ENCODE measurements at regions not wholly inside any gene's neighbourhood (a gene's known extent, or its start where the extent isn't known, plus 50 kb on each side); places are given as distances from the start of the nearest gene placed in this dataset.

DNA sequence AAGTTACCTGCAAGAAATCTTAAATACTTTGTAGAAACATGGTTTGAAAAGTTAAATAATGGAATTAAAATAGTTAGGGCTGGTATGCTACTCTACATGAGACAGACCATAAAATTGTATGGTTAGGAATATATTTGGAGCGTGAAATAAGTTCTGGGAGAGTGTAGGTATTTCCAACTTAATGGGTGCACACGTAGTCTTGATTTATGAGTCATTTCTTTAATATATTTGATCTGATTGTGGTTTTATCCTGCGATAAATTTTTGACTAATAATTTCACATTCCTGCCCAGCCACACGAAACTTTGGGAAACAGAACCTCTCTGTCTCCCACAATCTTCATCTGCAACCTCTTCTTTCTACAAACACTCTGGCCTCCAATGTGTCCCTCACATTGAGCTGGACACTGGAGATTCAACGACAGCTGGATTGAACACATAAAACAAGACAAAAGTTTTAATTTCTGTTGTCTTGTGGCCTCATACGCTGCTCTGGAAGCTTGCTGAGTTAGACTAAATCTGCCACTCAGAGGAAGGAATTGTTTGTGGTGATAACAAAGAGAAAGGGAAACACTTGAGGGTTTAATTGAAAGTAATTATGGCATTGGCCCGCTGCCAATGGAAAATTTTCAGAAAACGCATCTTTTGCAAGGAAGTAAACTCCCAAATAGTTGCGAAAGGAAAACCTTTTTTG lies 201.8 kb upstream of the ZNF608 start:
- Histone ChIP-seq H3K4me1 (ENCODE audit: control insufficient read depth, insufficient read depth, low read length) (no peaks in the 10 kb centered on the region), H3K4me3 (ENCODE audit: low read length) (no peak overlapping the region), H3K9me3 (replicated peaks; ENCODE audit: control insufficient read depth, low read depth, low read length) (peaks cover 2% of the 10 kb centered on the region), H3K27ac (ENCODE audit: low read length) (no peak overlapping the region), H3K36me3 (ENCODE audit: control insufficient read depth, insufficient read depth, low read length) (no peaks in the 10 kb centered on the region), H3K27me3 (ENCODE audit: control insufficient read depth, insufficient read depth, low read length) (no peaks in the 10 kb centered on the region)
- DNase-seq = peak; percentile 68
- 76% methylated on average over 4 of the region's 9 CpGs for WGBS (ENCODE audit: insufficient coverage)

- 31% methylated on average over 2 of the region's 4 CpGs for WGBS (ENCODE audit: insufficient coverage)
- Histone ChIP-seq H3K27ac (ENCODE audit: low read length) (no peak overlapping the region), H3K4me1 (ENCODE audit: control insufficient read depth, insufficient read depth, low read length) (no peaks in the 10 kb centered on the region), H3K27me3 (ENCODE audit: control insufficient read depth, insufficient read depth, low read length) (no peaks in the 10 kb centered on the region), H3K36me3 (ENCODE audit: control insufficient read depth, insufficient read depth, low read length) (no peaks in the 10 kb centered on the region), H3K9me3 (replicated peaks; ENCODE audit: control insufficient read depth, low read depth, low read length) (peaks cover 2% of the 10 kb centered on the region), H3K4me3 (ENCODE audit: low read length) (no peak overlapping the region)
- DNase-seq = no peak
These were observed 202.4 kb upstream of the ZNF608 start for GRCh38 chr5:124948754-124949275.

DNA sequence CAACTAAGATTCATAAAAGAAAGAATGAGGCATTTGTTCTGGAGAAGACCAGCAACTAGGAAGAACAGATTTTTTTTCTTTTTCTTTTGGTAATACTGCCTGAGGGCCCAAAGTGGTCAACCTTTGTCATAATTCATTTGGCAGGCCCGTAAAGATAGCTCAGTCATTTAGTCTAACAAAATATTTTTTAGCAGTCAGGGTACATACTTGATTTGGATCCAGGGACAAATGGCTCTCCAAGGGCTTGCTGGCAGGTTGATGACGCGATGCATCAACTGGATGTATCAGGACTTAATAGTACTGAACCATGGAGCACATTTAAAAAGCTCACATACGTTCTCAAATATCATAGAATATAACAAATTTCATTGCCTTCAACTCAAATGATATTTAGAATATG lies 203.4 kb upstream of the ZNF608 start:
- Histone ChIP-seq H3K36me3 (ENCODE audit: control insufficient read depth, insufficient read depth, low read length) (no peaks in the 10 kb centered on the region), H3K27me3 (ENCODE audit: control insufficient read depth, insufficient read depth, low read length) (no peaks in the 10 kb centered on the region), H3K4me3 (ENCODE audit: low read length) (no peak overlapping the region), H3K9me3 (replicated peaks; ENCODE audit: control insufficient read depth, low read depth, low read length) (peaks cover 2% of the 10 kb centered on the region), H3K27ac (ENCODE audit: low read length) (no peak overlapping the region), H3K4me1 (ENCODE audit: control insufficient read depth, insufficient read depth, low read length) (no peaks in the 10 kb centered on the region)
- no CpG with 5 or more reads among the region's 4 CpGs for WGBS (ENCODE audit: insufficient coverage)
- DNase-seq = peak; percentile 18

DNA sequence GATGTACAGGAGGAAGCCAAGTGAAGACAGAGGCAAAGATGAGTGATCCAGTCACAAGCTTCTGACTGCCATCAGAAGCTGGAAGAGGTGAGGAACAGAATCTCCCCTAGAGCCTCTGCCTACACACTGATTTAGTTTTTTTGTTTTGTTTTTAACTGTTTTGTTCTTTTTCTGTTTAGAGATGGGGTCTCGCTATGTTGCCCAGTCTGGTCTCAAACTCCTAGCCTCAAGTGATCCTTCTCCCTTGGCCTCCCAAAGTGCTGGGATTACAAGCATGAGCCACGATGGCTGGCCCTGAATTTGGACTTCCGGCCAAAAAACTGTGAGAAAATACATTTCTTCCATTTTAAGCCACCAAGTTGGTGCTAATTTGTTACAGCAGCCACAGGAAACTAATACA lies 204.7 kb upstream of the ZNF608 start:
- Histone ChIP-seq H3K4me3 (ENCODE audit: low read length) (no peak overlapping the region), H3K27me3 (ENCODE audit: control insufficient read depth, insufficient read depth, low read length) (no peaks in the 10 kb centered on the region), H3K36me3 (ENCODE audit: control insufficient read depth, insufficient read depth, low read length) (no peaks in the 10 kb centered on the region), H3K9me3 (replicated peaks; ENCODE audit: control insufficient read depth, low read depth, low read length) (peaks cover 2% of the 10 kb centered on the region), H3K4me1 (ENCODE audit: control insufficient read depth, insufficient read depth, low read length) (no peaks in the 10 kb centered on the region), H3K27ac (ENCODE audit: low read length) (no peak overlapping the region)
- no CpG with 5 or more reads among the region's 3 CpGs for WGBS (ENCODE audit: insufficient coverage)
- no peak for DNase-seq

- Histone ChIP-seq H3K36me3 (ENCODE audit: control insufficient read depth, insufficient read depth, low read length) (no peaks in the 10 kb centered on the region), H3K4me3 (ENCODE audit: low read length) (no peak overlapping the region), H3K27me3 (ENCODE audit: control insufficient read depth, insufficient read depth, low read length) (no peaks in the 10 kb centered on the region), H3K27ac (ENCODE audit: low read length) (no peak overlapping the region), H3K4me1 (ENCODE audit: control insufficient read depth, insufficient read depth, low read length) (no peaks in the 10 kb centered on the region), H3K9me3 (replicated peaks; ENCODE audit: control insufficient read depth, low read depth, low read length) (peaks cover 2% of the 10 kb centered on the region)
- no peak for DNase-seq
- 73% methylated on average over 2 of the region's 3 CpGs for WGBS (ENCODE audit: insufficient coverage)
These were observed 205.2 kb upstream of the ZNF608 start for GRCh38 chr5:124951661-124952060.

DNA sequence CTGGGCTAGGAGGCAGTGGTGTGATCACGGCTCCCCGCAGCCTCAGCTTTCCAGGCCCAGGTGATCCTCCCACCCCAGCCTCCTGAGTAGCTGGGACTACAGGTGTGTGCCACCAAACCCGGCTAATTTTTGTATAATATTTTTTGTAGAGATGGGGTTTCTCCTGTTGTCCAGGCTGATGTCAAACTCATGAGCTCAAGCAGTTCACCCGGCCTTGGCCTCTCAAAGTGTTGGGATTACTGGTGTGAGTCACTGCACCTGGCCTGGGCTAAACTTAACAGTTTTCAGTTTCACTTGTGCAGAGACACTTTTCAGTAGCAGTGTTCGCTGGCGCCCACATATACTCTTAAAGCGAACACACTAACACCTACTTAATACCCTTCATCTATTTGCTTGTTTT lies 205.6 kb upstream of the ZNF608 start:
- H3K36me3 ChIP-seq (ENCODE audit: control insufficient read depth, insufficient read depth, low read length) = no peaks in the 10 kb centered on the region
- no CpG with 5 or more reads among the region's 7 CpGs for WGBS (ENCODE audit: insufficient coverage)
- DNase-seq = no peak
- H3K27me3 ChIP-seq (ENCODE audit: control insufficient read depth, insufficient read depth, low read length) = no peaks in the 10 kb centered on the region
- H3K9me3 ChIP-seq (replicated peaks; ENCODE audit: control insufficient read depth, low read depth, low read length) = peaks cover 2% of the 10 kb centered on the region
- no peaks in the 10 kb centered on the region for H3K4me1 ChIP-seq (ENCODE audit: control insufficient read depth, insufficient read depth, low read length)
- H3K27ac ChIP-seq (ENCODE audit: low read length) = no peak overlapping the region
- H3K4me3 ChIP-seq (ENCODE audit: low read length) = no peak overlapping the region

DNA sequence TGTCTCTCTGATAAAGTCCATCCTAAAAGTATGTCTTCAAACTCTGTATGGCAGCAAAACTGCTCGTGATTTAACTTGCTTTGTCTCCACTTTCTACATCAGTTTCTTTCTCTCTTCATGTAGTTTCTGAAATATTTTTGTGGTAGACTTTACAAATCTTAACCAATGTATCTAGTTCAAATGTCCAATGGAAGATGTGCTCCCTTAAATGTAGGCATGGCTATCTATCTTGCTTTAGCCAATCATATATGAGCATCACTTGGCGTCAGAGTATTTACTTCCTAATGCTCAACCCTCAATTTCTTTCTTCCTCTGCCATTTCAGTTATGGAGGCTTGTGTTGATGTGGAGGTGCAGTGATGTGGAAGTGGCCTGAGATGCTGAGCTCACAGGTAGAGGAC lies 206.1 kb upstream of the ZNF608 start:
- WGBS (ENCODE audit: insufficient coverage) = no CpG with 5 or more reads among the region's 2 CpGs
- Histone ChIP-seq H3K27me3 (ENCODE audit: control insufficient read depth, insufficient read depth, low read length) (no peaks in the 10 kb centered on the region), H3K36me3 (ENCODE audit: control insufficient read depth, insufficient read depth, low read length) (no peaks in the 10 kb centered on the region), H3K27ac (ENCODE audit: low read length) (no peak overlapping the region), H3K4me3 (ENCODE audit: low read length) (no peak overlapping the region), H3K4me1 (ENCODE audit: control insufficient read depth, insufficient read depth, low read length) (no peaks in the 10 kb centered on the region), H3K9me3 (replicated peaks; ENCODE audit: control insufficient read depth, low read depth, low read length) (peaks cover 2% of the 10 kb centered on the region)
- no peak for DNase-seq

DNA sequence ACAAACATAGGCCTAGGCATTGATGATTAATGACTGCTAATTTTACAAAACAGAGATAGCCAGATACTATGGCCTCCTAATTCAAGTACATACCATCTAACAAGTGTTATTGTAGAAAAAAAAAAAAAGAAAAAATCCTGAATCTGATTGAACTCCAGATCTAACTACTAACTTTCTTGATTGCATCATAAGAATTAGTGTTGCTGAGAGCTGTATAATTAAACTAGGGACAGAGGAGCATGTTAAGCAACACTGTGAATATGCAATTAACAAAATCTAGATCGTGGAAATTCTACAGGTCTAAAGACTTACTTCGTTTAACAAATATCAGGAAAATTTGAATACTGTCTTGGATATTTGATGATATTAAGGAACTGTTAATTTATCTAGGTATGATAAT lies 208.3 kb upstream of the ZNF608 start:
- no peak for DNase-seq
- Histone ChIP-seq H3K27ac (ENCODE audit: low read length) (no peak overlapping the region), H3K9me3 (replicated peaks; ENCODE audit: control insufficient read depth, low read depth, low read length) (peaks cover 2% of the 10 kb centered on the region), H3K27me3 (ENCODE audit: control insufficient read depth, insufficient read depth, low read length) (no peaks in the 10 kb centered on the region), H3K36me3 (ENCODE audit: control insufficient read depth, insufficient read depth, low read length) (no peaks in the 10 kb centered on the region), H3K4me1 (ENCODE audit: control insufficient read depth, insufficient read depth, low read length) (no peaks in the 10 kb centered on the region), H3K4me3 (ENCODE audit: low read length) (no peak overlapping the region)
- no CpG with 5 or more reads among the region's 2 CpGs for WGBS (ENCODE audit: insufficient coverage)

- no peaks in the 10 kb centered on the region for H3K4me1 ChIP-seq (ENCODE audit: control insufficient read depth, insufficient read depth, low read length)
- H3K27ac ChIP-seq (ENCODE audit: low read length) = no peak overlapping the region
- peak; percentile 66 for DNase-seq
- no peaks in the 10 kb centered on the region for H3K36me3 ChIP-seq (ENCODE audit: control insufficient read depth, insufficient read depth, low read length)
- H3K27me3 ChIP-seq (ENCODE audit: control insufficient read depth, insufficient read depth, low read length) = no peaks in the 10 kb centered on the region
- no peak overlapping the region for H3K4me3 ChIP-seq (ENCODE audit: low read length)
- WGBS (ENCODE audit: insufficient coverage) = 50% methylated on average over 1 of the region's 1 CpG
- no peaks in the 10 kb centered on the region for H3K9me3 ChIP-seq (replicated peaks; ENCODE audit: control insufficient read depth, low read depth, low read length)
These were observed 210.1 kb upstream of the ZNF608 start for GRCh38 chr5:124956471-124957029.

DNA sequence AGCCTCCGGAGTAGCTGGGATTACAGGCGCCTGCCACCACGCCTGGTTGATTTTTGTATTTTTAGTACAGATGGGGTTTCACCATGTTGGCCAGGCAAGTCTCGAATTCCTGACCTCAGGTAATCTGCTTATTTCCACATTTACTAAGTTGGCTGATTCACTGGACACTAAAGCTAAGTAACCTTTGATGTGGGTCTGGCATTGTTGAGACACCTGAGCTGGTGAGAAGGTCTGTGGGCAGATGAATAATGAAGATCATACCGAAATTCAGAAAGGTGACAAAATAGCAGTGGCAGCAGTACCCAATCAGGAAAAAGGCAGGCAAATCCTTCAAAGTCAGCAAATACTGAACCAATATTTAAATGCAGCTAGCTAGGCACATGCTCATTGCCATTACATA lies 210.6 kb upstream of the ZNF608 start:
- WGBS (ENCODE audit: insufficient coverage) = 60% methylated on average over 1 of the region's 5 CpGs
- DNase-seq = no peak
- H3K36me3 ChIP-seq (ENCODE audit: control insufficient read depth, insufficient read depth, low read length) = no peaks in the 10 kb centered on the region
- H3K9me3 ChIP-seq (replicated peaks; ENCODE audit: control insufficient read depth, low read depth, low read length) = no peaks in the 10 kb centered on the region
- no peak overlapping the region for H3K4me3 ChIP-seq (ENCODE audit: low read length)
- no peak overlapping the region for H3K27ac ChIP-seq (ENCODE audit: low read length)
- H3K27me3 ChIP-seq (ENCODE audit: control insufficient read depth, insufficient read depth, low read length) = no peaks in the 10 kb centered on the region
- H3K4me1 ChIP-seq (ENCODE audit: control insufficient read depth, insufficient read depth, low read length) = no peaks in the 10 kb centered on the region
